ENCODE measurements at regions not wholly inside any gene's neighbourhood (a gene's known extent, or its start where the extent isn't known, plus 50 kb on each side); places are given as distances from the start of the nearest gene placed in this dataset.

DNA sequence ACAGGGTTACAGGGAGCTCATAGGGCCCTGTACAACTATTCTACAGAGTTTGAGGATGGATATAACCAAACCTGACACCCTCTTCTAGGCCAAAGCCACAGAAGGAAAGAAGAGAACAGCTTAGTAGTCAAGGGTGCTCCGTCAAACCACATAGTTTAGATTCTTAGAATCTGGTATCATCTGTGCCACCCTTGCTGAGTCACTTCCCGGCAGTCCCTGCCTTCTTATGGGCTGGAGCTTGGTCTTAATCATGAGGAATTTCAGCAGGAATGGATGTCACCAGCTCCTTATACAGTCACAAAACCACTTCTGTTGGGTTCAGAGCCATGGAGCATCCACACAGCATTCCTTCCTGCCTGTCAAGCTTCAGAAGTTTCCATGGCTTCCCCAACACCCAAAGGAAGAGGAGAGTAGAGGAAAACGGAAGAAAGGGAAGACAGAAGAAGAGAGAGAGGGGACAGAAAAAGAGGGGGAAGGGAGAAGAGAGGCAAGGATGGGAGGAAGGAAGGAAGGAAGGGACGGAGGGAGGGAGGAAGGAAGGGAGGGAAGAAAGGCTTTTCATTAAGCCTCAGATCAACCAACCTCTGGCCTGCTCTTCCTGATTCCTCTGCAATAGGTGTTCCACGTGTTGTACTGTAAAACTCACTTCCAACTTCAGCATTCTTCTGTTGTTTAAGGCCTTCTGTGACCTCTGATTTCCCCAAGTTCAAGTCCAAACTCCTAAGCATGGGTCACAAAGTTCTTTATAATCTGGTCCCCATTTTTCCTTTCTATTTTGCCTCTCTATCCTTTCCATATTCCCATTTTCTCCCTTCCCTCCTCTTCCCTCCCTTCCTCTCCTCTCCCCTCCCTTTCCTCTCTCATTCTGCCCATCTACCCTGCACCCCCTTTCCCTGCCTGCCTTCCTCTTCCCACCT lies 246.1 kb upstream of the TNP1 start (continued):
- TF ChIP-seq STAT1 (conservative IDR thresholded peaks at IDR 0.05) (no peak), ZNF622 (IDR thresholded peaks at IDR 0.05) (no peak), GATAD2B (conservative IDR thresholded peaks at IDR 0.05; ENCODE audit: low read depth) (no peak)

DNA sequence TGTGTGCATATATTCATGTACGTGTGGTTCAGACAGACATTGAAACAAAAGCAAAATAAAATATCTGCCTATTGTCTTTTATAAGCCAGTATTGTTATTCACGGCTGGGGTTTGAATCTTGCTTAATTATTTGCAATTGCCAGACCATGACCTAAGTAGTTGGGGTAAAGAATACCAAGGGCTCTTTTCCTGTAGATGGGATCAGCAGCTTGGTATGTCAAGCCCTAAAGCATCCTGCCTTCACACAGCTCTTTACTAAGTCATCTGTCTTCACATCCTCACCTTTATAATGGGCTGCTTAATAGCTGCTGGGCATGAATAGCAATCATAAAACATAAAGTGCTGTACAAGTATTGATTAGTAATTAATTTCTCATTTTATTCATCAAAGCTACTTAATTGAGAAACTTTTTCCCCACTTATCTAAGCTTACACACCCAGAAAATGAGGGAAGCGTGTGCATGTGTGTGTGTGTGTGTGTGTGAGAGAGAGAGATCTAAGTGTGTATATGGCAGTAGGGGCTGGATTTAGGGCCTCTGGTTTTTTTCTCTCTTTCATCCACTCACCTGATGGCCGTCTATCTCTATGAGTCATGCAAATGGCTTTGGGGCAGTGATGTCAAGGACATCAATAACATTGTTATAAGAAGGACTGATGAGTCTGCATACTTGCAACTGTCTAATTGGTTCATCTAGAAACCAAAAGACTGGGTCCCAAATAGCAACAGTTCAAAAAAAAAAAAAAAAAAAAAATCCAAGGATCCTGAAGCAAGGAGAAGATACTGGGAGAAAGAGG lies 244.1 kb upstream of the TNP1 start:
- Histone ChIP-seq H3K9me3 (replicated peaks; ENCODE audit: control insufficient read depth, insufficient read depth, low read length) (no peaks in the 10 kb centered on the region; the same call in 2 of the 3 replicates), H3K27ac (ENCODE audit: control insufficient read depth, insufficient read depth) (no peak overlapping the region), H3K4me3 (no peak overlapping the region), H3K4me1 (ENCODE audit: control insufficient read depth, insufficient read depth, low read length) (no peaks in the 10 kb centered on the region; the same call in 1 of the 2 replicates), H4K20me1 (ENCODE audit: control insufficient read depth, insufficient read depth) (no peaks in the 10 kb centered on the region), H3K79me2 (ENCODE audit: control insufficient read depth, insufficient read depth, low read length) (no peaks in the 10 kb centered on the region), H3K9ac (ENCODE audit: control insufficient read depth, insufficient read depth, low read length) (no peak overlapping the region), H2AFZ (ENCODE audit: control insufficient read depth, low read depth, low read length) (no peak overlapping the region), H3K4me2 (ENCODE audit: control insufficient read depth, insufficient read depth) (no peak overlapping the region), H3K27me3 (replicated peaks in 1 of 2; ENCODE audit: control insufficient read depth in 2 of 2, insufficient read depth in 2 of 2, low read length in 1 of 2) (no peaks in the 10 kb centered on the region), H3K36me3 (ENCODE audit: control insufficient read depth in 2 of 2, insufficient read depth in 2 of 2, low read length in 1 of 2) (no peaks in the 10 kb centered on the region)
- ChIA-PET POLR2A (no interaction called here), CTCF (interaction anchor here (0.7 to 2.1 kb wide), 3 partner anchors 13 to 193 kb away, joined by 3 to 5 read pairs (median 3); no protein-coding TSS in a partner anchor), SMC1A (ENCODE audit: uncharacterized antibody, unreplicated experiment) (interaction anchor here (0.7 kb wide), 1 partner anchor 165 kb away, joined by 3 read pairs; no protein-coding TSS in a partner anchor), RAD21 (ENCODE audit: unreplicated experiment) (interaction anchor here (1.0 kb wide), 1 partner anchor 44 kb away, joined by 3 read pairs; no protein-coding TSS in a partner anchor)
- intact Hi-C loops (cut with micrococcal nuclease; ENCODE audit: unreplicated experiment) (no loop called here), in situ Hi-C loops (cut with MboI) (no loop called here)
- DNase-seq (ENCODE audit: low read depth, low spot score) (no peak), ATAC-seq (no peak), FAIRE-seq (no peak)
- BruUV-seq (replicated peaks): no TSS peak
- 31% methylated on average over 4 of the region's 4 CpGs for WGBS (ENCODE audit: insufficient coverage, insufficient replicate concordance, low lambda C conversion rate, missing lambda C conversion rate)
- no peak for TF ChIP-seq NFYB (IDR thresholded peaks at IDR 0.05; ENCODE audit: insufficient read depth, low read depth, low read length)
- no peak for TF ChIP-seq ASH2L (IDR thresholded peaks at IDR 0.05; ENCODE audit: borderline replicate concordance, low read depth)
- TF ChIP-seq RAD21 (IDR thresholded peaks at IDR 0.05; ENCODE audit: insufficient read depth, low read depth, low read length): no peak
- TF ChIP-seq SRF (IDR thresholded peaks at IDR 0.05; ENCODE audit: low read depth in 2 of 2, low read length in 2 of 2): no peak
- TF ChIP-seq MTA2 (IDR thresholded peaks at IDR 0.05; ENCODE audit: low read depth): no peak
- no peak for TF ChIP-seq MEF2B (IDR thresholded peaks at IDR 0.05; ENCODE audit: partially characterized antibody, poor library complexity, severe bottlenecking)
- TF ChIP-seq, protein P1, sequence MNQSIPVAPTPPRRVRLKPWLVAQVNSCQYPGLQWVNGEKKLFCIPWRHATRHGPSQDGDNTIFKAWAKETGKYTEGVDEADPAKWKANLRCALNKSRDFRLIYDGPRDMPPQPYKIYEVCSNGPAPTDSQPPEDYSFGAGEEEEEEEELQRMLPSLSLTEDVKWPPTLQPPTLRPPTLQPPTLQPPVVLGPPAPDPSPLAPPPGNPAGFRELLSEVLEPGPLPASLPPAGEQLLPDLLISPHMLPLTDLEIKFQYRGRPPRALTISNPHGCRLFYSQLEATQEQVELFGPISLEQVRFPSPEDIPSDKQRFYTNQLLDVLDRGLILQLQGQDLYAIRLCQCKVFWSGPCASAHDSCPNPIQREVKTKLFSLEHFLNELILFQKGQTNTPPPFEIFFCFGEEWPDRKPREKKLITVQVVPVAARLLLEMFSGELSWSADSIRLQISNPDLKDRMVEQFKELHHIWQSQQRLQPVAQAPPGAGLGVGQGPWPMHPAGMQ (IDR thresholded peaks at IDR 0.05; ENCODE audit: borderline replicate concordance): no peak
- no peak for TF ChIP-seq ZNF217 (IDR thresholded peaks at IDR 0.05)
- TF ChIP-seq TCF12 (IDR thresholded peaks at IDR 0.05; ENCODE audit: low read depth, low read length): no peak
- no peak for TF ChIP-seq BMI1 (IDR thresholded peaks at IDR 0.05; ENCODE audit: borderline replicate concordance)
- TF ChIP-seq NFXL1 (IDR thresholded peaks at IDR 0.05; ENCODE audit: borderline replicate concordance): no peak
- TF ChIP-seq RB1 (IDR thresholded peaks at IDR 0.05; ENCODE audit: borderline replicate concordance): no peak
- TF ChIP-seq BHLHE40 (IDR thresholded peaks at IDR 0.05; ENCODE audit: borderline replicate concordance in 1 of 2, low read depth in 2 of 2, low read length in 1 of 2): no peak
- TF ChIP-seq, protein P2, sequence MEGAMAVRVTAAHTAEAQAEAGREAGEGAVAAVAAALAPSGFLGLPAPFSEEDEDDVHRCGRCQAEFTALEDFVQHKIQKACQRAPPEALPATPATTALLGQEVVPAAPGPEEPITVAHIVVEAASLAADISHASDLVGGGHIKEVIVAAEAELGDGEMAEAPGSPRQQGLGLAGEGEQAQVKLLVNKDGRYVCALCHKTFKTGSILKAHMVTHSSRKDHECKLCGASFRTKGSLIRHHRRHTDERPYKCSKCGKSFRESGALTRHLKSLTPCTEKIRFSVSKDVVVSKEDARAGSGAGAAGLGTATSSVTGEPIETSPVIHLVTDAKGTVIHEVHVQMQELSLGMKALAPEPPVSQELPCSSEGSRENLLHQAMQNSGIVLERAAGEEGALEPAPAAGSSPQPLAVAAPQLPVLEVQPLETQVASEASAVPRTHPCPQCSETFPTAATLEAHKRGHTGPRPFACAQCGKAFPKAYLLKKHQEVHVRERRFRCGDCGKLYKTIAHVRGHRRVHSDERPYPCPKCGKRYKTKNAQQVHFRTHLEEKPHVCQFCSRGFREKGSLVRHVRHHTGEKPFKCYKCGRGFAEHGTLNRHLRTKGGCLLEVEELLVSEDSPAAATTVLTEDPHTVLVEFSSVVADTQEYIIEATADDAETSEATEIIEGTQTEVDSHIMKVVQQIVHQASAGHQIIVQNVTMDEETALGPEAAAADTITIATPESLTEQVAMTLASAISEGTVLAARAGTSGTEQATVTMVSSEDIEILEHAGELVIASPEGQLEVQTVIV (IDR thresholded peaks at IDR 0.05; ENCODE audit: borderline replicate concordance, partially characterized antibody): no peak
- TF ChIP-seq SREBF2 (IDR thresholded peaks at IDR 0.05; ENCODE audit: low read length): no peak

Data from GM12878 (cell line).